GM23248 (cell line): ENCODE measurements at regions not wholly inside any gene's neighbourhood (a gene's known extent, or its start where the extent isn't known, plus 50 kb on each side); places are given as distances from the start of the nearest gene placed in this dataset.

Source experiments
- DNase-seq: peaks from one replicate; pipeline ENCODE4 v3.0.0-alpha.2; 2015
- H2AFZ ChIP-seq: fragments of 200-600 bp; sonication (generic); 2 replicates; pipeline ENCODE4 v1.6.1; 2016; ENCODE audit warnings: antibody characterized with exemption
- H3F3A ChIP-seq: fragments of 200-600 bp; sonication (generic); 2 replicates; pipeline ENCODE4 v1.6.1; 2016; ENCODE audit warnings: mild to moderate bottlenecking, antibody characterized with exemption, mixed run types; ENCODE audit not compliant: insufficient read depth
- H3K27ac ChIP-seq: fragments of 200-600 bp; sonication (generic); 2 replicates; pipeline ENCODE4 v1.5.1; 2016; ENCODE audit warnings: mild to moderate bottlenecking
- H3K27me3 ChIP-seq: fragments of 200-600 bp; sonication (generic); replicated peaks from 2 replicates; pipeline ENCODE4 v1.6.1; 2016; ENCODE audit warnings: mild to moderate bottlenecking; ENCODE audit not compliant: insufficient read depth
- H3K36me3 ChIP-seq: fragments of 200-600 bp; sonication (generic); 2 replicates; pipeline ENCODE4 v1.6.1; 2016; ENCODE audit warnings: low read depth, mild to moderate bottlenecking
- H3K4me1 ChIP-seq: fragments of 200-600 bp; sonication (generic); 2 replicates; pipeline ENCODE4 v1.6.1; 2016; ENCODE audit warnings: mild to moderate bottlenecking; ENCODE audit not compliant: insufficient read depth
- H3K4me2 ChIP-seq: fragments of 200-600 bp; sonication (generic); one replicate; pipeline ENCODE4 v1.6.1; 2016; ENCODE audit warnings: mild to moderate bottlenecking; ENCODE audit not compliant: unreplicated experiment
- H3K4me3 ChIP-seq: fragments of 200-600 bp; sonication (generic); 2 replicates; pipeline ENCODE4 v1.5.1; 2016; ENCODE audit warnings: mild to moderate bottlenecking
- H3K79me2 ChIP-seq: fragments of 200-600 bp; sonication (generic); 2 replicates; pipeline ENCODE4 v1.6.1; 2016; ENCODE audit warnings: mild to moderate bottlenecking; ENCODE audit not compliant: insufficient read depth
- H3K9ac ChIP-seq: fragments of 200-600 bp; sonication (generic); 2 replicates; pipeline ENCODE4 v1.6.1; 2016; ENCODE audit warnings: mild to moderate bottlenecking
- H3K9me2 ChIP-seq: fragments of 200-600 bp; sonication (generic); 2 replicates; pipeline ENCODE4 v1.6.1; 2016; ENCODE audit warnings: mixed run types, mild to moderate bottlenecking, moderate library complexity; ENCODE audit not compliant: insufficient read depth
- H3K9me3 ChIP-seq: fragments of 200-600 bp; sonication (generic); one replicate; pipeline ENCODE4 v1.6.1; 2017; ENCODE audit warnings: low read depth
- H4K20me1 ChIP-seq: fragments of 200-600 bp; sonication (generic); 2 replicates; pipeline ENCODE4 v1.6.0; 2016; ENCODE audit not compliant: insufficient read depth
- EZH2 ChIP-seq: fragments of 200-600 bp; sonication (generic); IDR thresholded peaks from 2 replicates; pipeline ENCODE4 v1.6.1; 2018; ENCODE audit warnings: antibody characterized with exemption, mild to moderate bottlenecking; ENCODE audit not compliant: insufficient read depth, poor library complexity, severe bottlenecking
- EZH2phosphoT487 ChIP-seq: fragments of 200-600 bp; sonication (generic); IDR thresholded peaks from 2 replicates; pipeline ENCODE4 v1.6.1; 2018; ENCODE audit warnings: antibody characterized with exemption, moderate library complexity, mild to moderate bottlenecking, low read depth; ENCODE audit not compliant: insufficient read depth
- WGBS, 2 experiments: methylation state at CpG; one replicate each; pipeline ENCODE4 v1.1.6; 2015 to 2017; ENCODE audit warnings: low lambda C conversion rate in 2 of 2, low coverage in 1 of 2; ENCODE audit errors: missing lambda C conversion rate in 2 of 2; 5-methylcytosine and 5-hydroxymethylcytosine counted together
- in situ Hi-C: fragments of 300-500 bp; cut with MboI; formaldehyde crosslinking; loops from 2 replicates; pipeline ENCODE4 v1.15.0; 2020

DNA sequence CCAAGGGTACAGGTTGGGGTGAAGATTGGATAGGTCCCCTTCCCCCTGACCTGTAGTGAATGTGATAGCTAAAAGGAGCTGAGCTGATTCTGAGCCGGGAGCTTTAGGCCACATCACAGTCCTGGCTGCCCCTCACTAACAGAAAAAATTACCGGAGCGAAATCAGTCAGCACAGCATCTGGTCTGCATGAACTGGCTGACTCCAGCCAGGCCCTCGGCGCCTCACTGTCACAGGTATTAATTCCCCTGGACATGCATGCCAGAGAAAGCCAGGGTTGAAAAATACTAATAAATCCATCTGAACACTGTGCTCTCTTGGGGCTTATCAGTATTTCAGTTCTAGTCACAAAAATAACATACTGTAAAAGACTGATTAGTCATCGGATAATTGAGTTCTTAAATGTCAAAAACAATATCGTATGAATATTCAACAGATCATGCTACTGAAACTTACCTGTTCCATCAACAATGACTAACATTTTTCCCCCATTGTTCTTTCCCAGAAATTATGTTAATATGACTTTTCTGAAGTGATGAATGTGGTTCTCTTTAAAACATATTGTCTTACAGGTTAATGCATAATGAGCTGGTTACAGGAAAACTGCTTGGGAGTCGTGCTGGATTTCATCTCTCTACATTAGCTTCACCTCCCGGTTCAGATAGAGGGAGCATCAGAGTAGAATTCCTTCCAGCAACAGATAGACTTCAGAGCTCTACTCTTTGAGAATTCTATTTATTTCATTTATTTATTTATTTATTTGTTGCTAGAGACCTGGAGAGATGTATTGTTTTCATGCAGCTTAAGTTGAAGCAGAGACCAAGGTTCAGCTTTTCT is 387.7 kb downstream of the NXPE2 start:
- TF ChIP-seq EZH2phosphoT487, result no peak
- TF ChIP-seq EZH2, result no peak
- no peaks in the 10 kb centered on the region for H3K79me2 ChIP-seq
- H3K27me3 ChIP-seq, result no peaks in the 10 kb centered on the region
- no peak for DNase-seq
- no peak overlapping the region for H3K27ac ChIP-seq
- H4K20me1 ChIP-seq, result no peaks in the 10 kb centered on the region
- H3K4me3 ChIP-seq, result no peak overlapping the region
- H2AFZ ChIP-seq, result no peak overlapping the region
- no peaks in the 10 kb centered on the region for H3K4me1 ChIP-seq
- H3K4me2 ChIP-seq, result no peak overlapping the region
- H3K9me2 ChIP-seq, result no peaks in the 10 kb centered on the region
- H3K9me3 ChIP-seq, result no peaks in the 10 kb centered on the region
- no peaks in the 10 kb centered on the region for H3F3A ChIP-seq
- H3K9ac ChIP-seq, result no peak overlapping the region
- 36 to 54% methylated on average over 9 of the region's 9 CpGs for WGBS, 2 experiments
- H3K36me3 ChIP-seq, result no peaks in the 10 kb centered on the region
- in situ Hi-C loops, result no loop called here

GRCh38 chr11:115067471-115067870 is 389.1 kb downstream of the NXPE2 start:
- no peaks in the 10 kb centered on the region for H3K9me3 ChIP-seq
- 0 to 3% methylated on average over 1 of the region's 1 CpG for WGBS, 2 experiments

DNA sequence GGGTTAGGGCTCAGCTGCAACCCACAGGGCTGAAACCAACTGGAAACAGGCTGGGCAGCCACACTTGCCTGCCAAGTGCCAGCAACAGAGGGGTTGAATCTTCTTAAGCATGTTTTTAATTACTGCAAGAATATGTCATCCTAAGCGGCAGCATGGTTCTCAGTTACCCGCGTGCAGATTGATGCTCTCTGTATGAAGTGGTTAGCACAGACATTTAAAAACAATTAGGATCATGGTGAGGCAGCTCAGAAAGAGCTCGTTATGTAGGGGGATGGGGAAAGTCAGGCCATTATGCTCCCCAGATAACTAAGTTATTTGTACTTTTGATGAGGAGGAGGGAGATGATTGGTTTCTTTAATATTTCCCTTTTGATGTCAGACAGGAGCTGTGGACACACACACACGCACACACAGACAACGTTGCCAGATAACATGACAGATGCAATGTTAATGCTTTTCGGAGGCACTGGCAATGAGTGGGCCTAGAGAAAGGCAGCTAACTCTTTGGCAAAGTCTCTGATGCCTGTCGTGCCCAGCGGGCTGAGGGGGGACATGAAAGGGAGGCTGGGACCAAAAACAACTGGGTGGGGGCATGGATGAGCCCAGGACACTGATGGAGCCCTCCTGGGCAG is 389.7 kb downstream of the NXPE2 start:
- WGBS, 2 experiments, result 10 to 15% methylated on average over 9 of the region's 9 CpGs
- TF ChIP-seq EZH2 (no peak), EZH2phosphoT487 (no peak)
- Histone ChIP-seq H3K9ac (no peak overlapping the region), H3K79me2 (no peaks in the 10 kb centered on the region), H3K27ac (no peak overlapping the region), H3K4me2 (no peak overlapping the region), H3K9me2 (no peaks in the 10 kb centered on the region), H3K36me3 (no peaks in the 10 kb centered on the region), H4K20me1 (no peaks in the 10 kb centered on the region), H3K9me3 (no peaks in the 10 kb centered on the region), H2AFZ (no peak overlapping the region), H3K4me1 (no peaks in the 10 kb centered on the region), H3K27me3 (no peaks in the 10 kb centered on the region), H3F3A (no peaks in the 10 kb centered on the region), H3K4me3 (no peak overlapping the region)
- DNase-seq, result no peak
- in situ Hi-C loops, result no loop called here

More at GRCh38 chr11:115067471-115067870, 389.1 kb downstream of the NXPE2 start:
- in situ Hi-C loops, result no loop called here
- Histone ChIP-seq H4K20me1 (no peaks in the 10 kb centered on the region), H3K9me2 (no peaks in the 10 kb centered on the region), H3K9ac (no peak overlapping the region), H3F3A (no peaks in the 10 kb centered on the region), H3K36me3 (no peaks in the 10 kb centered on the region), H3K27ac (no peak overlapping the region), H3K4me1 (no peaks in the 10 kb centered on the region), H2AFZ (no peak overlapping the region), H3K27me3 (no peaks in the 10 kb centered on the region), H3K4me3 (no peak overlapping the region), H3K79me2 (no peaks in the 10 kb centered on the region), H3K4me2 (no peak overlapping the region)
- DNase-seq, result no peak
- TF ChIP-seq EZH2 (no peak), EZH2phosphoT487 (no peak)

DNA sequence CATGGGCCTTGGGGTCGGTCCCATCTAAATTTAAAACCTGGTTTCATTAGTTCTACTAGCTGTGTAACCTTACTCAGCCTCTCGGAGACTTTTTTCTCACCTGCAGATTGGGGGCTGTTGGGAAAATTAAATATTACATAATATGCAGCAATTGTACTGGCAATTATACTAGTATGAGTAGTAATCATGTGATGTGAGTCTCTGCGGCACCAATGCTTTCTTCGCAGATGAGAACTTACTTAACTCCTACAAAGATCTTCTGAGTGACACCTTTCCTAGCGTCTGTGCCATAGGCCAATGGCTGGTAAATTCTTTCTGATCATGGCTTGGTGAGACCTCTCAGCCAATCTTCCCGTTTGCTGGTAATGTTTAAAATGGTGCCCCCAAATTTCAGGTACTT is 391.3 kb downstream of the NXPE2 start:
- Histone ChIP-seq H3K4me2 (no peak overlapping the region), H3F3A (no peaks in the 10 kb centered on the region), H3K4me3 (no peak overlapping the region), H4K20me1 (no peaks in the 10 kb centered on the region), H3K9ac (no peak overlapping the region), H3K27me3 (no peaks in the 10 kb centered on the region), H3K4me1 (no peaks in the 10 kb centered on the region), H3K36me3 (no peaks in the 10 kb centered on the region), H3K9me2 (no peaks in the 10 kb centered on the region), H2AFZ (no peak overlapping the region), H3K9me3 (no peaks in the 10 kb centered on the region), H3K27ac (no peak overlapping the region), H3K79me2 (no peaks in the 10 kb centered on the region)
- in situ Hi-C loops, result no loop called here
- 33 to 47% methylated on average over 6 of the region's 6 CpGs for WGBS, 2 experiments
- no peak for TF ChIP-seq EZH2
- no peak for TF ChIP-seq EZH2phosphoT487
- no peak for DNase-seq
